GM18517 (cell line): ENCODE measurements at regions not wholly inside any gene's neighbourhood (a gene's known extent, or its start where the extent isn't known, plus 50 kb on each side); places are given as distances from the start of the nearest gene placed in this dataset.
"Not testable (repeated sequence)": the region's sequence is repeated elsewhere in the genome, so short reads cannot be mapped to it uniquely, and the experiment has no call there.

Experiments
- ATAC-seq: cut with Tn5 transposase; IDR thresholded peaks from one replicate; pipeline ENCODE4 v1.9.1; 2021; ENCODE audit warnings: mild to moderate bottlenecking, moderate library complexity; ENCODE audit not compliant: unreplicated experiment

GRCh38 chr18:70641156-70641775 is 352.4 kb downstream of the SOCS6 start:
- no peak for ATAC-seq

GRCh38 chr18:70640336-70640887 is 351.6 kb downstream of the SOCS6 start:
- ATAC-seq, result no peak

- ATAC-seq, result no peak
Observed at GRCh38 chr18:70636991-70637390, 348.1 kb downstream of the SOCS6 start.

GRCh38 chr18:70634576-70635147 is 345.8 kb downstream of the SOCS6 start:
- no peak for ATAC-seq

- ATAC-seq, result no peak
Observed at GRCh38 chr18:70627182-70627802, 338.4 kb downstream of the SOCS6 start.

GRCh38 chr18:70622622-70623419 is 334.0 kb downstream of the SOCS6 start:
- no peak for ATAC-seq

GRCh38 chr18:70621710-70622109 is 332.9 kb downstream of the SOCS6 start:
- no peak for ATAC-seq

- no peak for ATAC-seq
Observed at GRCh38 chr18:70620837-70621612, 332.2 kb downstream of the SOCS6 start.

- ATAC-seq, result no peak
Observed at GRCh38 chr18:70617020-70617763, 328.3 kb downstream of the SOCS6 start.

GRCh38 chr18:70600225-70600925 is 311.5 kb downstream of the SOCS6 start:
- ATAC-seq, result no peak

- no peak for ATAC-seq
Observed at GRCh38 chr18:70598406-70598805, 309.6 kb downstream of the SOCS6 start.

- no peak for ATAC-seq
Observed at GRCh38 chr18:70582981-70583380, 294.1 kb downstream of the SOCS6 start.

- ATAC-seq, result no peak
Observed at GRCh38 chr18:70578480-70578879, 289.6 kb downstream of the SOCS6 start.

- ATAC-seq, result no peak
Observed at GRCh38 chr18:70577023-70577420, 288.2 kb downstream of the SOCS6 start.

GRCh38 chr18:70576276-70577022 is 287.6 kb downstream of the SOCS6 start:
- no peak for ATAC-seq

GRCh38 chr18:70574951-70575350 is 286.1 kb downstream of the SOCS6 start:
- ATAC-seq, result not testable (repeated sequence)

- not testable (repeated sequence) for ATAC-seq
Observed at GRCh38 chr18:70569647-70570046, 280.8 kb downstream of the SOCS6 start.

- ATAC-seq, result no peak
Observed at GRCh38 chr18:70559446-70559845, 270.6 kb downstream of the SOCS6 start.

- ATAC-seq, result no peak
Observed at GRCh38 chr18:70558371-70558770, 269.5 kb downstream of the SOCS6 start.
